Panc1 (cell line): ENCODE measurements at regions not wholly inside any gene's neighbourhood (a gene's known extent, or its start where the extent isn't known, plus 50 kb on each side); places are given as distances from the start of the nearest gene placed in this dataset.
A peak's percentile ranks its signal among the peaks of the same experiment; 100 is the strongest.

Source experiments
- ATAC-seq: fragments of 200-7000 bp; cut with Tn5 transposase; 2 replicates; pipeline ENCODE4 v1.9.1; 2020; ENCODE audit warnings: mild to moderate bottlenecking, moderate library complexity
- BruUV-seq: library from RNA; stranded (reverse); fragments of 400-500 nt; replicated peaks from 2 replicates; lab custom pipeline; 2021; lab: Mats Ljungman, UMichigan
- CTCF ChIA-PET: fragments of 300-600 bp; sonication (Branson Sonifier 250); formaldehyde crosslinking; loops from one replicate; lab custom pipeline; 2022; ENCODE audit warnings: antibody characterized with exemption; lab: Charles Lee
- POLR2A ChIA-PET: fragments of 300-600 bp; sonication (Branson Sonifier 250); formaldehyde crosslinking; loops from one replicate; lab custom pipeline; 2022; ENCODE audit warnings: antibody characterized with exemption; lab: Charles Lee
- DNase-seq: peaks from one replicate; pipeline ENCODE4 v3.0.0-alpha.2; 2010; ENCODE audit warnings: low read depth, low spot score
- H3K27ac ChIP-seq: 2 replicates; pipeline ENCODE4 v1.5.1; 2011; ENCODE audit warnings: mild to moderate bottlenecking, low read length, inconsistent platforms
- H3K27me3 ChIP-seq: fragments of 200-500 bp; sonication (Bioruptor generic); 2 replicates; pipeline ENCODE4 v1.6.0; 2014; ENCODE audit warnings: low read length, inconsistent platforms; ENCODE audit not compliant: control insufficient read depth, insufficient read depth
- H3K36me3 ChIP-seq: fragments of 200-500 bp; sonication (Bioruptor generic); 2 replicates; pipeline ENCODE4 v1.5.1; 2014; ENCODE audit warnings: inconsistent platforms, mild to moderate bottlenecking, low read length, moderate library complexity; ENCODE audit not compliant: control insufficient read depth, insufficient read depth
- H3K4me1 ChIP-seq: 2 replicates; pipeline ENCODE4 v1.5.1; 2011; ENCODE audit warnings: inconsistent platforms, mild to moderate bottlenecking, low read length, moderate library complexity; ENCODE audit not compliant: control insufficient read depth, insufficient read depth
- H3K4me3 ChIP-seq, 2 experiments: 2 replicates each; pipeline ENCODE4 v1.5.1; 2011 to 2012; ENCODE audit warnings: low read depth in 2 of 2, low read length in 2 of 2, mild to moderate bottlenecking in 2 of 2, inconsistent platforms in 1 of 2, moderate library complexity in 1 of 2
- H3K9me3 ChIP-seq: fragments of 200-500 bp; sonication (Bioruptor generic); 2 replicates; pipeline ENCODE4 v1.5.1; 2014; ENCODE audit warnings: low read depth, mild to moderate bottlenecking, inconsistent platforms, low read length, moderate library complexity; ENCODE audit not compliant: control insufficient read depth, insufficient read depth
- POLR2AphosphoS5 ChIP-seq: IDR thresholded peaks from 2 replicates; pipeline ENCODE4 v1.6.1; 2012; ENCODE audit warnings: mild to moderate bottlenecking, low read depth, low read length, moderate library complexity
- SIN3A ChIP-seq: IDR thresholded peaks from 2 replicates; pipeline ENCODE4 v1.6.1; 2012; ENCODE audit warnings: low read depth, mild to moderate bottlenecking, low read length, moderate library complexity, borderline replicate concordance; ENCODE audit not compliant: insufficient read depth
- TCF7L2 ChIP-seq: IDR thresholded peaks from 2 replicates; pipeline ENCODE4 v1.6.1; 2011; ENCODE audit warnings: mild to moderate bottlenecking, low read depth, low read length, inconsistent platforms
- in situ Hi-C: cut with HindIII; loops from 2 replicates; pipeline ENCODE4 v1.10.0; 2016; ENCODE audit warnings: low sequenced_read_pairs, low pct_unique_long_range_greater_than_20kb
- intact Hi-C: fragments of 100-400 bp; cut with micrococcal nuclease; formaldehyde crosslinking; loops from one replicate; pipeline ENCODE4 v1.10.0; 2022; ENCODE audit not compliant: unreplicated experiment
- TF ChIP-seq, protein P1 (sequence below): fragments of 450-650 bp; IDR thresholded peaks from 2 replicates; pipeline ENCODE4 v1.5.1; 2017; ENCODE audit warnings: mild to moderate bottlenecking
- TF ChIP-seq, protein P2 (sequence below), 2 experiments: IDR thresholded peaks; 2 replicates each; pipeline ENCODE4 v1.6.1; 2011 to 2012; ENCODE audit warnings: low read depth in 2 of 2, control low read depth in 1 of 2, low read length in 1 of 2, mild to moderate bottlenecking in 1 of 2, moderate library complexity in 1 of 2; ENCODE audit not compliant: insufficient read depth in 1 of 2

DNA sequence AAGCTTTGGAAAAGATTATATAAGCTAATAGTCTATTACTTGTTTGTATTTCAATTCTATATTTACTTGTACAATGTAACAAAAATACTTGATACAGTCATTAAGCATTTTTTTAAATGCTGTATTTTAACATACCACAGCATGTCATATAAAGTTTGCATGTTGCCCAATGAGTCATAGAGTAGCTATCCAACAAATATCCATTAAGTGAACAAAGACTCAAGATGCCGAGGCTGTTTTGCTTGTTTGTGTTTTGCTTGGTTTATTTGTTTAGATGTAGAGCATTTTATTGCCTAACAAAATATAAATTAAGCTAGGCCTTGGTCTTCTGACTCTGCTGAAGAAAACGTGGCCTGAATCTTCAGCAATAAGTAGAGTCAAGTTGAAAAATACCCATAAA is 1584.3 kb upstream of the NUDT12 start:
- H3K27ac ChIP-seq, result no peak overlapping the region
- H3K27me3 ChIP-seq, result no peaks in the 10 kb centered on the region
- peak; percentile 76; the same call in 1 of the 2 replicates for ATAC-seq
- no peak overlapping the region for H3K4me3 ChIP-seq
- CTCF ChIA-PET, result no interaction called here
- intact Hi-C loops, result no loop called here
- in situ Hi-C loops, result no loop called here
- TF ChIP-seq TCF7L2 (peak; percentile 72), SIN3A (no peak)
- TF ChIP-seq, protein P1, sequence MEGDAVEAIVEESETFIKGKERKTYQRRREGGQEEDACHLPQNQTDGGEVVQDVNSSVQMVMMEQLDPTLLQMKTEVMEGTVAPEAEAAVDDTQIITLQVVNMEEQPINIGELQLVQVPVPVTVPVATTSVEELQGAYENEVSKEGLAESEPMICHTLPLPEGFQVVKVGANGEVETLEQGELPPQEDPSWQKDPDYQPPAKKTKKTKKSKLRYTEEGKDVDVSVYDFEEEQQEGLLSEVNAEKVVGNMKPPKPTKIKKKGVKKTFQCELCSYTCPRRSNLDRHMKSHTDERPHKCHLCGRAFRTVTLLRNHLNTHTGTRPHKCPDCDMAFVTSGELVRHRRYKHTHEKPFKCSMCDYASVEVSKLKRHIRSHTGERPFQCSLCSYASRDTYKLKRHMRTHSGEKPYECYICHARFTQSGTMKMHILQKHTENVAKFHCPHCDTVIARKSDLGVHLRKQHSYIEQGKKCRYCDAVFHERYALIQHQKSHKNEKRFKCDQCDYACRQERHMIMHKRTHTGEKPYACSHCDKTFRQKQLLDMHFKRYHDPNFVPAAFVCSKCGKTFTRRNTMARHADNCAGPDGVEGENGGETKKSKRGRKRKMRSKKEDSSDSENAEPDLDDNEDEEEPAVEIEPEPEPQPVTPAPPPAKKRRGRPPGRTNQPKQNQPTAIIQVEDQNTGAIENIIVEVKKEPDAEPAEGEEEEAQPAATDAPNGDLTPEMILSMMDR, result no peak
- no peaks in the 10 kb centered on the region; the same call in 1 of the 2 replicates for H3K36me3 ChIP-seq
- peaks cover 7% of the 10 kb centered on the region; the same call in 1 of the 2 replicates for H3K4me1 ChIP-seq
- no peaks in the 10 kb centered on the region for H3K9me3 ChIP-seq
- no peak for DNase-seq
- no TSS peak for BruUV-seq
- POLR2A ChIA-PET, result no interaction called here

DNA sequence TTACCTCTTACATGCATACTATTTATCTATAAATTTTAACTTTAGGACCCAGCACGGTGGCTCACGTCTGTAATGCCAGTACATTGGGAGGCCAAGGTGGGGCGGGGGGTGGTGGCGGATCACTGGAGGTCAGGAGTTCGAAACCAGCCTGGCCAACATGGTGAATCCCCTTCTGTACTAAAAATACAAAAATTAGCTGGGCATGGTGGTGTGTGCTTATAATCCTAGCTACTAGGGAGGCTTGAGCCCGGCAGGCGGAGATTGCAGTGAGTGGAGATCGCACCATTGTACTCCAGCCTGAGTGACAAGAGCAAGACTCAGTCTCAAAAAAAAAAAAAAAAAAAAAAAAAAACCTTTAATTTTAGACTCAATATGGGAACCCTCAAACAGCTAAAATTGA is 1582.6 kb upstream of the NUDT12 start:
- Histone ChIP-seq H3K27me3 (no peaks in the 10 kb centered on the region), H3K9me3 (no peaks in the 10 kb centered on the region), H3K4me3 (no peak overlapping the region), H3K36me3 (no peaks in the 10 kb centered on the region; the same call in 1 of the 2 replicates), H3K27ac (no peak overlapping the region), H3K4me1 (peaks cover 7% of the 10 kb centered on the region; the same call in 1 of the 2 replicates)
- no peak for DNase-seq
- no peak for ATAC-seq
- no peak for TF ChIP-seq SIN3A
- TF ChIP-seq, protein P2, sequence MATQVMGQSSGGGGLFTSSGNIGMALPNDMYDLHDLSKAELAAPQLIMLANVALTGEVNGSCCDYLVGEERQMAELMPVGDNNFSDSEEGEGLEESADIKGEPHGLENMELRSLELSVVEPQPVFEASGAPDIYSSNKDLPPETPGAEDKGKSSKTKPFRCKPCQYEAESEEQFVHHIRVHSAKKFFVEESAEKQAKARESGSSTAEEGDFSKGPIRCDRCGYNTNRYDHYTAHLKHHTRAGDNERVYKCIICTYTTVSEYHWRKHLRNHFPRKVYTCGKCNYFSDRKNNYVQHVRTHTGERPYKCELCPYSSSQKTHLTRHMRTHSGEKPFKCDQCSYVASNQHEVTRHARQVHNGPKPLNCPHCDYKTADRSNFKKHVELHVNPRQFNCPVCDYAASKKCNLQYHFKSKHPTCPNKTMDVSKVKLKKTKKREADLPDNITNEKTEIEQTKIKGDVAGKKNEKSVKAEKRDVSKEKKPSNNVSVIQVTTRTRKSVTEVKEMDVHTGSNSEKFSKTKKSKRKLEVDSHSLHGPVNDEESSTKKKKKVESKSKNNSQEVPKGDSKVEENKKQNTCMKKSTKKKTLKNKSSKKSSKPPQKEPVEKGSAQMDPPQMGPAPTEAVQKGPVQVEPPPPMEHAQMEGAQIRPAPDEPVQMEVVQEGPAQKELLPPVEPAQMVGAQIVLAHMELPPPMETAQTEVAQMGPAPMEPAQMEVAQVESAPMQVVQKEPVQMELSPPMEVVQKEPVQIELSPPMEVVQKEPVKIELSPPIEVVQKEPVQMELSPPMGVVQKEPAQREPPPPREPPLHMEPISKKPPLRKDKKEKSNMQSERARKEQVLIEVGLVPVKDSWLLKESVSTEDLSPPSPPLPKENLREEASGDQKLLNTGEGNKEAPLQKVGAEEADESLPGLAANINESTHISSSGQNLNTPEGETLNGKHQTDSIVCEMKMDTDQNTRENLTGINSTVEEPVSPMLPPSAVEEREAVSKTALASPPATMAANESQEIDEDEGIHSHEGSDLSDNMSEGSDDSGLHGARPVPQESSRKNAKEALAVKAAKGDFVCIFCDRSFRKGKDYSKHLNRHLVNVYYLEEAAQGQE (IDR thresholded peaks at IDR 0.05; ENCODE audit: insufficient read depth in 1 of 2, low read depth in 2 of 2, low read length in 1 of 2), result no peak
- TF ChIP-seq TCF7L2, result no peak
- no peak for TF ChIP-seq POLR2AphosphoS5
- TF ChIP-seq, protein P1, result no peak
- intact Hi-C loops, result no loop called here
- POLR2A ChIA-PET, result interaction anchor here (0.6 kb wide), 1 partner anchor 414 kb away, joined by 7 read pairs; no protein-coding TSS in a partner anchor
- CTCF ChIA-PET, result no interaction called here
- in situ Hi-C loops, result no loop called here
- no TSS peak for BruUV-seq
